ENCODE measurements at regions not wholly inside any gene's neighbourhood (a gene's known extent, or its start where the extent isn't known, plus 50 kb on each side); places are given as distances from the start of the nearest gene placed in this dataset.

DNA sequence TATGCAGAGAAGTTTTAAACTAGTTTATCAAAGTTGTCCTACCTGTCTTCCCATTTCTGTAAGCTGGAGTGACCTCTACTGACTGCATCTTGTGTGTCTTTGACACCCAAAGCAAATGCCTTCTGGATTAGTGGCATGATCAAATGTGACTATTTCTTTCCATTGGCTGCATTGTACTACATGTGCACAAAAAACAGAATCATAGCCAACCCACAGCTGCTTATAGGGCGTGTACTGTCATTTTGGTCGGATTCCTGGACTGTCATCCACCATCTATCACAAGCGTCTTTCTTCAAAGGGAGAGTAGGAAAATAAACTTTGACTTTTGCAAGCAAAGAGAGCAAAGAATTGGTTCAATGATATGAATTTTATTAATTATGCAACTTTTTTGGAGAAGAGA, 310.6 kb downstream of the MAP2K6 start:
- no peak for TF ChIP-seq CTCF (IDR thresholded peaks at IDR 0.05; ENCODE audit: low read depth, low read length)
- ChIA-PET CTCF (no interaction called here), POLR2A (no interaction called here)
- Histone ChIP-seq H3K9me3 (ENCODE audit: control insufficient read depth, insufficient read depth, low read length) (no peaks in the 10 kb centered on the region), H3K4me3 (ENCODE audit: low read depth, low read length) (no peak overlapping the region), H3K27me3 (ENCODE audit: control insufficient read depth, insufficient read depth, low read length) (no peaks in the 10 kb centered on the region), H3K27ac (ENCODE audit: low read depth, low read length) (no peak overlapping the region)
- DNase-seq (ENCODE audit: low read depth, low spot score) = no peak

DNA sequence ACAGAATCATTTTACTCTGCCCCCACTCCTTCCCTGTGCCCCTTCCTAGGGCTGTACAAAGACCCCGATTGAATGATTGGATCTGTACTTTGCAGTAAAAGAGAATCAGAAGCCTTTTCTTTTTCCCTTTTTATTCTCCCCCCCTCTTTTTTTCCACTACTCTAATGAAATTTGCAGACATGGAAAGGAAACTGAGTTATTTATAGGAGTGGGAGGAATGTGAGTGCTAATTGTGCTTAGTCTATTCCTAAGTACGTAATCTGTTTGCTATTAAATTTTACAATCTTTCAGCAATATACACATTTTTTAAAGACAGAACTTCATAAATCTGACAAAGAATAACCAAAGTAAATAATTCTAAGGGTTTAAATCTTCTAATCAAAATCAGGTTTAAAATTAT, 314.3 kb downstream of the MAP2K6 start:
- no peak for DNase-seq (ENCODE audit: low read depth, low spot score)
- Histone ChIP-seq H3K27ac (ENCODE audit: low read depth, low read length) (no peak overlapping the region), H3K4me3 (ENCODE audit: low read depth, low read length) (no peak overlapping the region), H3K27me3 (ENCODE audit: control insufficient read depth, insufficient read depth, low read length) (no peaks in the 10 kb centered on the region), H3K9me3 (ENCODE audit: control insufficient read depth, insufficient read depth, low read length) (no peaks in the 10 kb centered on the region)
- CTCF ChIA-PET = no interaction called here
- no peak for TF ChIP-seq CTCF (IDR thresholded peaks at IDR 0.05; ENCODE audit: low read depth, low read length)
- POLR2A ChIA-PET = no interaction called here

DNA sequence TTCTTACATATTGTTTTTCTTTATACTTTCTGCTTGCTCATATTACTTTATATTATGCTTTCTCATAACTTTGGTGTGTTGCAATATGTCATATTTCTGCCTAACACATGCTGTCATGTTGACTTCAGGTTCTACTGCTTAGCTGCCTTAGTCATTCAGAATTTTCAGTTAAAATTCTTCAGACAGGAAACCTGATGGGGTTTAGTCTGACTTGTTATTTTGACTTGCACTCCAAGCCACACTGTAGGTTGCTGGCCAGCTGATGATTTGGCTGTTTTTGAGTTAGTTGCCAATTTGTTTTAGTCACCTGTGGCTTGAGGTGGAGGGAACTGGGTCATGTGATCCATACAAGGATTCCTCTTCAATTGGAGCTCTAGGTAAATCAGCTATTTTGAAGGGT, 315.4 kb downstream of the MAP2K6 start:
- CTCF ChIA-PET = interaction anchor here (1.1 to 1.6 kb wide), 2 partner anchors 121 to 161 kb away, joined by 3 read pairs; no protein-coding TSS in a partner anchor
- no peak overlapping the region for H3K27ac ChIP-seq (ENCODE audit: low read depth, low read length)
- DNase-seq (ENCODE audit: low read depth, low spot score) = no peak
- POLR2A ChIA-PET = no interaction called here
- H3K4me3 ChIP-seq (ENCODE audit: low read depth, low read length) = no peak overlapping the region
- H3K9me3 ChIP-seq (ENCODE audit: control insufficient read depth, insufficient read depth, low read length) = no peaks in the 10 kb centered on the region
- TF ChIP-seq CTCF (IDR thresholded peaks at IDR 0.05; ENCODE audit: low read depth, low read length) = no peak
- no peaks in the 10 kb centered on the region for H3K27me3 ChIP-seq (ENCODE audit: control insufficient read depth, insufficient read depth, low read length)

DNA sequence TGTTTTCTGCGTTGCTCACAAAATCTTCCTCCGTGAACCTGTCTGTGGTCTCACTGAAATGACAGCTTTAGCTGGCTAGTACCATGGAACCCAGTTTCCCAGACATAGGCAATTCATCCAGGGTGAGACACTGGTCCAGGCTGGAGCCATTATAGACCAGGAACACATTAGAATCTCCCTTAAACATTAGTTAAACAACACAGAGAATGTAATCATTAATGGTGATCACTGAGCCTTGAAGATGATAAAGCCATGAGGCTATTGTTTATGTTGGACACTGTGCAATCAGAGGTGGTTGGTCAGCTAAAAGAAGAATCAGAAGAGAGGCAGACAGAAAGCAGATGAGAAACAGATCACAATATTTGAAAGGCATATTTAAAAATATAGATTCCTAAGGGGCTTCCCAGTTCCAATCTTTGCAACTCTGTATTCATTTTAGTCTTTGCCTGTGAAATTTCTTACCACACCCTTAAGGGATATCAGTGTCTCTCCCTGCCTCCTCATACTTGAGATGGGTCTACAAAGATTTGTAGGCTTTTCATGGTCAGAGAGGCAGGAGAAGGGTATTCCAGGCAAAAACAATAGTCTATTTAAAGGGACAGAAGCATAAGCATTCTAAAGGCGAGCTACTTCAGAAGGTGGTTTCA, 317.9 kb downstream of the MAP2K6 start:
- Histone ChIP-seq H3K9me3 (ENCODE audit: control insufficient read depth, insufficient read depth, low read length) (no peaks in the 10 kb centered on the region), H3K27ac (ENCODE audit: low read depth, low read length) (no peak overlapping the region), H3K4me3 (ENCODE audit: low read depth, low read length) (no peak overlapping the region), H3K27me3 (ENCODE audit: control insufficient read depth, insufficient read depth, low read length) (no peaks in the 10 kb centered on the region)
- POLR2A ChIA-PET = interaction anchor here (1.6 to 1.8 kb wide), 2 partner anchors 77 to 123 kb away, joined by 4 to 6 read pairs; no protein-coding TSS in a partner anchor
- CTCF ChIA-PET = interaction anchor here (2.2 to 2.6 kb wide), 2 partner anchors 123 to 125 kb away, joined by 7 to 9 read pairs; no protein-coding TSS in a partner anchor
- peak; percentile 0 for DNase-seq (ENCODE audit: low read depth, low spot score)
- TF ChIP-seq CTCF (IDR thresholded peaks at IDR 0.05; ENCODE audit: low read depth, low read length) = no peak

GRCh38 chr17:69733171-69734012, 318.9 kb downstream of the MAP2K6 start:
- DNase-seq (ENCODE audit: low read depth, low spot score) = peak; percentile 33
- no peak for TF ChIP-seq CTCF (IDR thresholded peaks at IDR 0.05; ENCODE audit: low read depth, low read length)
- Histone ChIP-seq H3K27ac (ENCODE audit: low read depth, low read length) (no peak overlapping the region), H3K4me3 (ENCODE audit: low read depth, low read length) (no peak overlapping the region), H3K27me3 (ENCODE audit: control insufficient read depth, insufficient read depth, low read length) (no peaks in the 10 kb centered on the region), H3K9me3 (ENCODE audit: control insufficient read depth, insufficient read depth, low read length) (no peaks in the 10 kb centered on the region)
- ChIA-PET CTCF (interaction anchor here (0.7 to 2.6 kb wide), 4 partner anchors 124 to 437 kb away, joined by 3 to 9 read pairs (median 5); no protein-coding TSS in a partner anchor), POLR2A (interaction anchor here (0.6 to 1.8 kb wide), 3 partner anchors 78 to 403 kb away, joined by 3 to 6 read pairs (median 4); no protein-coding TSS in a partner anchor)

All from AG04450 (cell line).